H9 (cell line): ENCODE measurements at regions not wholly inside any gene's neighbourhood (a gene's known extent, or its start where the extent isn't known, plus 50 kb on each side); places are given as distances from the start of the nearest gene placed in this dataset.

ENCODE experiments used
- DNase-seq: peaks from one replicate; pipeline ENCODE4 v3.0.0-alpha.2; 2017
- H2AFZ ChIP-seq: one replicate; pipeline ENCODE4 v1.6.1; 2013; ENCODE audit warnings: mild to moderate bottlenecking, low read length, control low read depth, moderate library complexity
- H2AK5ac ChIP-seq: 2 replicates; pipeline ENCODE4 v1.6.1; 2013; ENCODE audit warnings: low read length, control low read depth, mixed read lengths; ENCODE audit not compliant: insufficient read length
- H2BK120ac ChIP-seq: one replicate; pipeline ENCODE4 v1.6.1; 2013; ENCODE audit warnings: low read depth, mild to moderate bottlenecking, low read length, control low read depth, inconsistent platforms; ENCODE audit not compliant: poor library complexity, severe bottlenecking
- H2BK12ac ChIP-seq: 2 replicates; pipeline ENCODE4 v1.6.1; 2013; ENCODE audit warnings: low read length, control low read depth, mixed read lengths, low read depth; ENCODE audit not compliant: insufficient read length
- H2BK15ac ChIP-seq: 2 replicates; pipeline ENCODE4 v1.6.1; 2013; ENCODE audit warnings: low read depth, low read length, control low read depth
- H2BK20ac ChIP-seq: one replicate; pipeline ENCODE4 v1.6.1; 2013; ENCODE audit warnings: low read depth, mild to moderate bottlenecking, low read length, control low read depth, inconsistent platforms; ENCODE audit not compliant: poor library complexity, severe bottlenecking
- H2BK5ac ChIP-seq: 2 replicates; pipeline ENCODE4 v1.6.1; 2013; ENCODE audit warnings: low read length, control low read depth, mixed read lengths; ENCODE audit not compliant: insufficient read length
- H3K14ac ChIP-seq: 2 replicates; pipeline ENCODE4 v1.6.1; 2013; ENCODE audit warnings: low read length, control low read depth; ENCODE audit not compliant: insufficient read depth
- H3K18ac ChIP-seq: 2 replicates; pipeline ENCODE4 v1.6.1; 2013; ENCODE audit warnings: low read depth, mild to moderate bottlenecking, mixed read lengths, low read length, control low read depth; ENCODE audit not compliant: insufficient read length
- H3K23ac ChIP-seq: 2 replicates; pipeline ENCODE4 v1.6.1; 2013; ENCODE audit warnings: low read length, control low read depth, mixed read lengths, low read depth; ENCODE audit not compliant: insufficient read length
- H3K23me2 ChIP-seq: 2 replicates; pipeline ENCODE4 v1.6.1; 2013; ENCODE audit warnings: low read depth, mild to moderate bottlenecking, mixed read lengths, low read length, control low read depth; ENCODE audit not compliant: insufficient read length, poor library complexity, severe bottlenecking
- H3K27ac ChIP-seq: 2 replicates; pipeline ENCODE4 v1.5.1; 2013; ENCODE audit warnings: low read length, control low read depth, mixed read lengths, low read depth; ENCODE audit not compliant: insufficient read length
- H3K27me3 ChIP-seq: 2 replicates; pipeline ENCODE4 v1.6.1; 2013; ENCODE audit warnings: low read length, control low read depth, inconsistent platforms; ENCODE audit not compliant: insufficient read depth
- H3K4ac ChIP-seq: 2 replicates; pipeline ENCODE4 v1.6.1; 2013; ENCODE audit warnings: low read depth, mild to moderate bottlenecking, control low read depth, inconsistent platforms, low read length, moderate library complexity
- H3K4me1 ChIP-seq: 2 replicates; pipeline ENCODE4 v1.6.1; 2013; ENCODE audit warnings: low read length, control low read depth, inconsistent platforms; ENCODE audit not compliant: insufficient read depth
- H3K4me2 ChIP-seq: 2 replicates; pipeline ENCODE4 v1.6.1; 2013; ENCODE audit warnings: low read length, control low read depth, mixed read lengths; ENCODE audit not compliant: insufficient read length, insufficient read depth
- H3K56ac ChIP-seq: 2 replicates; pipeline ENCODE4 v1.6.1; 2013; ENCODE audit warnings: low read depth, mild to moderate bottlenecking, mixed read lengths, low read length, control low read depth; ENCODE audit not compliant: insufficient read length
- H3K79me1 ChIP-seq: 2 replicates; pipeline ENCODE4 v1.6.1; 2013; ENCODE audit warnings: low read depth, mild to moderate bottlenecking, moderate library complexity, low read length, control low read depth, inconsistent platforms; ENCODE audit not compliant: insufficient read depth, poor library complexity, severe bottlenecking
- H3K79me2 ChIP-seq: 2 replicates; pipeline ENCODE4 v1.6.1; 2013; ENCODE audit warnings: low read length, control low read depth, inconsistent platforms; ENCODE audit not compliant: insufficient read depth
- H3K9ac ChIP-seq: 2 replicates; pipeline ENCODE4 v1.6.1; 2013; ENCODE audit warnings: low read length, control low read depth, mixed read lengths; ENCODE audit not compliant: insufficient read length; ENCODE audit errors: extremely low read depth
- H3K9me3 ChIP-seq: one replicate; pipeline ENCODE4 v1.6.1; 2013; ENCODE audit warnings: low read depth, low read length, inconsistent platforms; ENCODE audit not compliant: control insufficient read depth
- H3T11ph ChIP-seq: one replicate; pipeline ENCODE4 v1.6.1; 2013; ENCODE audit warnings: mild to moderate bottlenecking, low read length, control low read depth, inconsistent platforms
- H4K20me1 ChIP-seq: one replicate; pipeline ENCODE4 v1.6.1; 2013; ENCODE audit not compliant: control insufficient read depth, insufficient read length, insufficient read depth
- H4K5ac ChIP-seq: 2 replicates; pipeline ENCODE4 v1.6.1; 2013; ENCODE audit warnings: low read depth, mild to moderate bottlenecking, mixed read lengths, low read length, control low read depth; ENCODE audit not compliant: insufficient read length
- H4K8ac ChIP-seq: replicated peaks from 2 replicates; pipeline ENCODE4 v1.6.1; 2013; ENCODE audit warnings: low read length, control low read depth, mixed read lengths, low read depth; ENCODE audit not compliant: insufficient read length
- H4K91ac ChIP-seq: 2 replicates; pipeline ENCODE4 v1.6.1; 2013; ENCODE audit warnings: low read depth, mild to moderate bottlenecking, moderate library complexity, mixed read lengths, low read length, control low read depth; ENCODE audit not compliant: insufficient read length
- H3K27ac Mint-ChIP-seq, 3 experiments: 2 replicates in 2 of 3; 3 replicates in 1 of 3; pipeline ENCODE4 v1.8.0; 2020 to 2021; ENCODE audit warnings: mixed read lengths in 3 of 3, mild to moderate bottlenecking in 1 of 3, moderate library complexity in 1 of 3
- H3K27me3 Mint-ChIP-seq: 2 replicates; pipeline ENCODE4 v1.8.0; 2021; ENCODE audit warnings: low read depth, mild to moderate bottlenecking, moderate library complexity, mixed read lengths
- H3K36me3 Mint-ChIP-seq, 3 experiments: 2 replicates in 2 of 3; 3 replicates in 1 of 3; pipeline ENCODE4 v1.8.0; 2020 to 2021; ENCODE audit warnings: low read depth in 3 of 3, mixed read lengths in 3 of 3; ENCODE audit not compliant: insufficient read depth in 1 of 3
- H3K4me1 Mint-ChIP-seq, 2 experiments: 2 replicates each; pipeline ENCODE4 v1.8.0; 2020; ENCODE audit warnings: mixed read lengths in 2 of 2
- H3K4me3 Mint-ChIP-seq, 2 experiments: 2 replicates in 1 of 2; 3 replicates in 1 of 2; pipeline ENCODE4 v1.8.0; 2020 to 2021; ENCODE audit warnings: mild to moderate bottlenecking in 2 of 2, mixed read lengths in 2 of 2, moderate library complexity in 1 of 2
- H3K9me3 Mint-ChIP-seq, 2 experiments: 2 replicates in 1 of 2; 3 replicates in 1 of 2; pipeline ENCODE4 v1.8.0; 2020; ENCODE audit warnings: mild to moderate bottlenecking in 2 of 2, mixed read lengths in 2 of 2, moderate library complexity in 1 of 2
- CTCF ChIP-seq: fragments of 200-600 bp; sonication (generic); conservative IDR thresholded peaks from 3 replicates; pipeline ENCODE4 v1.8.0; 2021; ENCODE audit warnings: antibody characterized with exemption, mild to moderate bottlenecking
- WGBS: extraction: QIAGEN DNeasy Blood & Tissue Kit; methylation state at CpG from one replicate; pipeline ENCODE4 v1.1.7; 2013; ENCODE audit warnings: missing lambda C conversion rate, low lambda C conversion rate, mixed read lengths; ENCODE audit not compliant: insufficient read length; ENCODE audit errors: extremely low coverage; 5-methylcytosine and 5-hydroxymethylcytosine counted together

- Histone ChIP-seq H3K27me3 (no peaks in the 10 kb centered on the region), H3K4me2 (no peak overlapping the region), H3K23me2 (no peaks in the 10 kb centered on the region), H4K91ac (no peak overlapping the region), H3K27ac (no peak overlapping the region), H3K9me3 (no peaks in the 10 kb centered on the region), H3K14ac (no peak overlapping the region), H3T11ph (no peak overlapping the region), H3K23ac (no peak overlapping the region), H3K79me1 (no peaks in the 10 kb centered on the region), H4K8ac (no peak overlapping the region), H3K9ac (no peak overlapping the region), H3K79me2 (no peaks in the 10 kb centered on the region), H2AFZ (no peak overlapping the region), H2BK120ac (no peak overlapping the region), H3K4ac (no peak overlapping the region), H2BK5ac (no peak overlapping the region), H2BK20ac (no peak overlapping the region), H2AK5ac (no peak overlapping the region), H3K4me1 (no peaks in the 10 kb centered on the region; the same call in 1 of the 2 replicates), H3K18ac (no peak overlapping the region), H4K20me1 (no peaks in the 10 kb centered on the region), H2BK12ac (no peak overlapping the region), H4K5ac (no peak overlapping the region), H3K56ac (no peak overlapping the region), H2BK15ac (no peak overlapping the region)
- DNase-seq, result no peak
- peaks cover 2 to 4% of the 10 kb centered on the region in 2 experiments for H3K4me1 Mint-ChIP-seq
- WGBS, result no CpG with 5 or more reads among the region's 3 CpGs
- no peaks in the 10 kb centered on the region for H3K27me3 Mint-ChIP-seq
- no peak for TF ChIP-seq CTCF
- peaks cover 0 to 11% (median 2%) of the 10 kb centered on the region in 3 experiments; a peak in 3 of 7 replicates for H3K36me3 Mint-ChIP-seq
- H3K27ac Mint-ChIP-seq, result no peak overlapping the region
- H3K4me3 Mint-ChIP-seq, result no peak overlapping the region
- H3K9me3 Mint-ChIP-seq, result peaks cover 6 to 10% of the 10 kb centered on the region in 2 experiments; a peak in 4 of 5 replicates
Observed at GRCh38 chr2:12412898-12413305, 303.8 kb upstream of the TRIB2 start.
